GM12878 (cell line): ENCODE measurements at regions not wholly inside any gene's neighbourhood (a gene's known extent, or its start where the extent isn't known, plus 50 kb on each side); places are given as distances from the start of the nearest gene placed in this dataset.

Experiments used
- ATAC-seq: fragments of 200-7000 bp; cut with Tn5 transposase; 3 replicates; pipeline ENCODE4 v1.9.1; 2020; ENCODE audit warnings: mild to moderate bottlenecking, moderate library complexity
- BruUV-seq: library from RNA; stranded (reverse); fragments of 400-500 nt; replicated peaks from 2 replicates; lab custom pipeline; 2021; lab: Mats Ljungman, UMichigan
- CTCF ChIA-PET: fragments of 300-600 bp; sonication (Branson Sonifier 250); formaldehyde crosslinking; extraction: SDS; loops from one replicate; lab custom pipeline; 2021; ENCODE audit warnings: inconsistent platforms; lab: Yijun Ruan, JAX
- POLR2A ChIA-PET: fragments of 350-600 bp; formaldehyde crosslinking; extraction: SDS; loops from one replicate; lab custom pipeline; 2021; ENCODE audit warnings: inconsistent platforms; lab: Charles Lee
- RAD21 ChIA-PET: fragments of 300-600 bp; sonication (Branson Sonifier 250); formaldehyde crosslinking; loops from one replicate; lab custom pipeline; 2023; ENCODE audit warnings: antibody characterized with exemption; ENCODE audit not compliant: unreplicated experiment; lab: Charles Lee
- SMC1A ChIA-PET: fragments of 300-600 bp; sonication (Branson Sonifier 250); formaldehyde crosslinking; loops from one replicate; lab custom pipeline; 2023; ENCODE audit not compliant: unreplicated experiment, uncharacterized antibody; lab: Charles Lee
- DNase-seq: peaks from one replicate; pipeline ENCODE4 v3.0.0-alpha.2; 2011; ENCODE audit warnings: low read depth, low spot score
- FAIRE-seq: peaks from 3 replicates; lab custom pipeline; 2011; peaks lifted over from hg19 to GRCh38; lab: Jason Lieb, UNC
- H2AFZ ChIP-seq: 2 replicates; pipeline ENCODE4 v1.6.0; 2011; ENCODE audit warnings: low read depth, low read length, control low read depth; ENCODE audit not compliant: control insufficient read depth
- H3K27ac ChIP-seq: 2 replicates; pipeline ENCODE4 v1.5.1; 2011; ENCODE audit warnings: control low read depth; ENCODE audit not compliant: control insufficient read depth, insufficient read depth
- H3K27me3 ChIP-seq, 2 experiments: replicated peaks in 1 of 2; 2 replicates each; pipeline versions ENCODE4 v1.6.0 to v1.6.1; 2011; ENCODE audit warnings: low read length in 1 of 2; ENCODE audit not compliant: control insufficient read depth in 2 of 2, insufficient read depth in 2 of 2
- H3K36me3 ChIP-seq, 2 experiments: 2 replicates each; pipeline ENCODE4 v1.5.1; 2011; ENCODE audit warnings: low read length in 1 of 2; ENCODE audit not compliant: control insufficient read depth in 2 of 2, insufficient read depth in 2 of 2
- H3K4me1 ChIP-seq: 2 replicates; pipeline ENCODE4 v1.6.1; 2011; ENCODE audit warnings: mild to moderate bottlenecking, low read length, moderate library complexity, mixed read lengths; ENCODE audit not compliant: control insufficient read depth, insufficient read depth
- H3K4me2 ChIP-seq: 2 replicates; pipeline ENCODE4 v1.6.0; 2011; ENCODE audit warnings: control low read depth; ENCODE audit not compliant: control insufficient read depth, insufficient read depth
- H3K4me3 ChIP-seq: fragments of 200-600 bp; sonication (generic); 2 replicates; pipeline ENCODE4 v1.5.1; 2016
- H3K79me2 ChIP-seq: 2 replicates; pipeline ENCODE4 v1.6.0; 2011; ENCODE audit warnings: low read length; ENCODE audit not compliant: control insufficient read depth, insufficient read depth
- H3K9ac ChIP-seq: 2 replicates; pipeline ENCODE4 v1.8.0; 2011; ENCODE audit warnings: low read length, control low read depth, mixed read lengths; ENCODE audit not compliant: control insufficient read depth, insufficient read depth
- H3K9me3 ChIP-seq: replicated peaks from 3 replicates; pipeline ENCODE4 v1.5.1; 2011; ENCODE audit warnings: mild to moderate bottlenecking, low read length; ENCODE audit not compliant: control insufficient read depth, insufficient read depth
- H4K20me1 ChIP-seq: 2 replicates; pipeline ENCODE4 v1.6.0; 2011; ENCODE audit not compliant: control insufficient read depth, insufficient read depth
- CHD2 ChIP-seq: IDR thresholded peaks from 2 replicates; pipeline ENCODE4 v1.6.1; 2011; ENCODE audit warnings: low read depth, low read length, improper control_type of control experiment, borderline replicate concordance
- EGR1 ChIP-seq, 2 experiments: IDR thresholded peaks; 1 replicate in 1 of 2; 2 replicates in 1 of 2; pipeline ENCODE4 v1.6.1; 2011 to 2012; ENCODE audit warnings: low read depth in 2 of 2, low read length in 2 of 2, borderline replicate concordance in 1 of 2, mild to moderate bottlenecking in 1 of 2, moderate library complexity in 1 of 2
- EP300 ChIP-seq, 2 experiments: fragments of 150-350 bp in 1 of 2; IDR thresholded peaks; 2 replicates each; pipeline ENCODE4 v1.6.1; 2011 to 2012; ENCODE audit warnings: low read depth in 2 of 2, low read length in 2 of 2, borderline replicate concordance in 1 of 2, improper control_type of control experiment in 1 of 2, inconsistent platforms in 1 of 2; ENCODE audit not compliant: control insufficient read depth in 1 of 2
- HCFC1 ChIP-seq: fragments of 150-350 bp; IDR thresholded peaks from 2 replicates; pipeline ENCODE4 v1.6.1; 2014; ENCODE audit warnings: low read length
- HDGF ChIP-seq: fragments of 450-650 bp; IDR thresholded peaks from 2 replicates; pipeline ENCODE4 v1.6.1; 2016; ENCODE audit warnings: antibody characterized with exemption
- MYC ChIP-seq: IDR thresholded peaks from 2 replicates; pipeline ENCODE4 v1.6.1; 2011; ENCODE audit warnings: mild to moderate bottlenecking, low read length, moderate library complexity, inconsistent platforms; ENCODE audit not compliant: insufficient read depth, insufficient replicate concordance, insufficient read length, severe bottlenecking
- RAD51 ChIP-seq: fragments of 450-650 bp; IDR thresholded peaks from 2 replicates; pipeline ENCODE4 v1.6.1; 2016; ENCODE audit warnings: moderate library complexity, mild to moderate bottlenecking, inconsistent platforms
- WRNIP1 ChIP-seq: IDR thresholded peaks from 2 replicates; pipeline ENCODE4 v1.6.1; 2011; ENCODE audit warnings: low read depth, low read length, improper control_type of control experiment, borderline replicate concordance
- WGBS: methylation state at CpG from one replicate; pipeline ENCODE4 v1.1.6; 2016; ENCODE audit warnings: low lambda C conversion rate; ENCODE audit not compliant: insufficient replicate concordance, insufficient coverage; ENCODE audit errors: missing lambda C conversion rate; 5-methylcytosine and 5-hydroxymethylcytosine counted together
- in situ Hi-C: fragments of 300-500 bp; cut with MboI; formaldehyde crosslinking; loops from 9 replicates; pipeline ENCODE4 v1.14.3; 2018; ENCODE audit warnings: mixed read lengths
- intact Hi-C: fragments of 100-400 bp; cut with micrococcal nuclease; formaldehyde crosslinking; loops from one replicate; pipeline ENCODE4 v1.14.2; 2022; ENCODE audit not compliant: unreplicated experiment

DNA sequence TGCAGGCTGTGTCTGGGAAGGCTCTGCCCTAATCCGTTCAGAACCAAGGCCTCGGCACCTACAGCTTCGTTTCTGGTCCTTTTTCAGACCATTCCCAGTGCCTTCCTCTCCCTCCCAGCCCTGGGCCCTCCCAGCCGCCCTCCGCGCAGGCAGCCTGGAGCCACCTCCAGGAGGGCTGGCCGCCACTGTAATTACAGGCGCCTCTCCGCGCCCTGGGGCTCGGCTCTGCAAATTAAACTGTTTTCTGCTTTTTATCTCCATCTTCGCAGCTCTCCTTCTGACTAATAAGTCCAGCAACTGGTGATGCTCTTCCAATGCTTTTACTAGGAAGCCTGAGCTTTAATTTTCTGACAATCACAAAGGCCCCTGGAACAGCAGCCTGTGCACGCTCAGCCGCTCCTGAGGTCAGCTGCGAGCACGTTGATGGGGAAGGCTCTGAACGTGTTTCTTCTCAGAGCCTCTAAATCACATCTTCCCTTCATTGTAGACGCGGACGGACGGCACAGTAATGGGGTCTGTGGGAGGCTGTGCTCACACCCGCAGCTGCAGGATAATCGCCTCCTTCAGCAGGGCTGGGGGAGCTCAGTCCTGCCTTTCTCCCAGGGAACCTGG lies 194.6 kb downstream of the DLL1 start:
- no peak overlapping the region for H3K4me3 ChIP-seq
- TF ChIP-seq HDGF = no peak
- TF ChIP-seq HCFC1 = no peak
- TF ChIP-seq EGR1 (IDR thresholded peaks at IDR 0.05; ENCODE audit: borderline replicate concordance in 1 of 2, low read depth in 2 of 2, low read length in 2 of 2) = no peak
- TF ChIP-seq EP300 (IDR thresholded peaks at IDR 0.05; ENCODE audit: borderline replicate concordance in 1 of 2, control insufficient read depth in 1 of 2, low read depth in 2 of 2, low read length in 2 of 2) = no peak
- no peak for TF ChIP-seq MYC
- no peak for TF ChIP-seq WRNIP1
- no peak for TF ChIP-seq CHD2
- TF ChIP-seq RAD51 = no peak
- RAD21 ChIA-PET = no interaction called here
- no peak overlapping the region for H3K9ac ChIP-seq
- ATAC-seq = no peak
- H3K36me3 ChIP-seq = no peaks in the 10 kb centered on the region
- H3K9me3 ChIP-seq = no peaks in the 10 kb centered on the region; the same call in 2 of the 3 replicates
- SMC1A ChIA-PET = no interaction called here
- no peak for FAIRE-seq
- no TSS peak for BruUV-seq
- 57% methylated on average over 23 of the region's 23 CpGs for WGBS
- POLR2A ChIA-PET = no interaction called here
- no peaks in the 10 kb centered on the region for H3K79me2 ChIP-seq
- H3K4me1 ChIP-seq = peaks cover 9% of the 10 kb centered on the region; the same call in 1 of the 2 replicates
- H2AFZ ChIP-seq = no peak overlapping the region
- no peak for DNase-seq
- in situ Hi-C loops (no loop called here), intact Hi-C loops (no loop called here)
- H3K4me2 ChIP-seq = no peak overlapping the region
- CTCF ChIA-PET = no interaction called here
- H3K27me3 ChIP-seq = no peaks in the 10 kb centered on the region
- H4K20me1 ChIP-seq = no peaks in the 10 kb centered on the region
- no peak overlapping the region for H3K27ac ChIP-seq
